ENCODE measurements at regions not wholly inside any gene's neighbourhood (a gene's known extent, or its start where the extent isn't known, plus 50 kb on each side); places are given as distances from the start of the nearest gene placed in this dataset.

GRCh38 chr6:125507987-125508655 is 206.4 kb upstream of the HDDC2 start:
- H3K27ac ChIP-seq: no peak overlapping the region
- TF ChIP-seq CTCF (IDR thresholded peaks at IDR 0.05) (no peak), ZFX (IDR thresholded peaks at IDR 0.05; ENCODE audit: borderline replicate concordance) (no peak)

GRCh38 chr6:125508793-125509192 is 207.0 kb upstream of the HDDC2 start:
- no peak overlapping the region for H3K27ac ChIP-seq
- TF ChIP-seq CTCF (IDR thresholded peaks at IDR 0.05) (no peak), ZFX (IDR thresholded peaks at IDR 0.05; ENCODE audit: borderline replicate concordance) (no peak)

DNA sequence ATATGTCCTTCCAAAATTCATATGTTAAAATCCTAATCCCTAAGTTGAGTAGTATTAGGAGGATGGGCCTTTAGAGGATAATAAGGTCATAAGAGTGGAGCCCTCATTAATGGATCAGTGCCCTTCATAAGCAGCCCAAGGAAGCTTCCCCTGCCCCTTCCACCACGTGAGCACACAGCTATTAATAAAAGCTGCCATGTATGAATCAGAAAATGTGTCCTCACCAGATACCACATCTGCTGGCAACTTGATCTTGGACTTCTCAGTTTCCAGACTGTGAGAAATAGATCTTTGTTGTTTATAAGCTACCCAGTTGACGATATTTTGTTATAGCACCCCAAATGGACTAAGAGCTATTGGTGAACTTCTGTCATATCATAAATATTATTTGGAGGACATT is 207.7 kb upstream of the HDDC2 start:
- TF ChIP-seq CTCF (IDR thresholded peaks at IDR 0.05): no peak
- TF ChIP-seq ZFX (IDR thresholded peaks at IDR 0.05; ENCODE audit: borderline replicate concordance): no peak
- H3K27ac ChIP-seq: no peak overlapping the region

- H3K27ac ChIP-seq: no peak overlapping the region
- TF ChIP-seq CTCF (IDR thresholded peaks at IDR 0.05): no peak
- no peak for TF ChIP-seq ZFX (IDR thresholded peaks at IDR 0.05; ENCODE audit: borderline replicate concordance)
Observed at GRCh38 chr6:125510405-125510804, 208.6 kb upstream of the HDDC2 start.

DNA sequence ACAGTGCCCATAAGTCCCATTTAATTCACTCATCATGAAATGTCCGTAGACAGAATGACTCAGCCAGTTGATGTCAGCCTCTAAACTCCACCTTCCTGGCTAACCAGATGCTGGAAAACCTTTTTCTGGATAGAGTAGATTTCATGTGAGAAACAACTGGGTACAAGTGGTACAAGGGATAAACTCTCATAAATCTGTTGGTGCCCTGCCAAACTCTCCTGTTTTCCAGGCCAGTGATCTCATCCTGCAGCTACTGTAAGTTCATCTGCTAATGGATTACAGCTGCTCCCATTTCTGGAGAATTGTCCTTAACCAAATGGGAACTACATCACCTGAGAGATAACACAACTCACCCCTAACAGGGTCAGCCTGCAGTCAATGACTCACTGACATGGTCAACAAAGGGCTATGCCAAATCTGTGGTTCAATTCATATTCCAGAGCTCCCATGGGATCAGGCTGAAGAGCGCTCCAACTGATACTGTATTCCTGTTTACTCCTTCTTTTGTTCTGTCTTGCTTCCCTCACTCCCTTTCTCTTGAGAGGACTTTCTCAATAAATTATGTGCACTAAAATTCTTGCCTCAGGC is 210.1 kb upstream of the HDDC2 start:
- TF ChIP-seq CTCF (IDR thresholded peaks at IDR 0.05) (no peak), ZFX (IDR thresholded peaks at IDR 0.05; ENCODE audit: borderline replicate concordance) (no peak)
- no peak overlapping the region for H3K27ac ChIP-seq

DNA sequence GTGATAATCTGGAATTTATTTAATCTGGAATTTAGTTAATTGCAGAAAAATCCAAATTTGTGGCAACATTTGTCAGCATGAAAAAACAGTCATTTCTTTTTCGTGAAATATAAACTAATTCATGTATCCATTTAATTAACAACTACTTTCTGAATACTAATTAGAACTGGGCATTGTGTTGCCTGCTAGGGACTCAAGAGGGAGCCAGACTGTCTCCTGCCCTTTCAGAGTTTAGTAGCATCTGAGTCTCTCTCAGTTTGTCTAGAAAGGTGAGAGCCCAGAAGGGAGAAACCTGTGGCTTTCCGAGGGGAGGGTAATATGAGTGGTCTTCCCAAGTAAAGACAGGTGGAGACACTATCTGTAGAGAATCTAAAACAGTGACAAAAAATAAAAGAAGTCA is 210.9 kb upstream of the HDDC2 start:
- no peak overlapping the region for H3K27ac ChIP-seq
- TF ChIP-seq CTCF (IDR thresholded peaks at IDR 0.05) (peak; percentile 46), ZFX (IDR thresholded peaks at IDR 0.05; ENCODE audit: borderline replicate concordance) (no peak)

DNA sequence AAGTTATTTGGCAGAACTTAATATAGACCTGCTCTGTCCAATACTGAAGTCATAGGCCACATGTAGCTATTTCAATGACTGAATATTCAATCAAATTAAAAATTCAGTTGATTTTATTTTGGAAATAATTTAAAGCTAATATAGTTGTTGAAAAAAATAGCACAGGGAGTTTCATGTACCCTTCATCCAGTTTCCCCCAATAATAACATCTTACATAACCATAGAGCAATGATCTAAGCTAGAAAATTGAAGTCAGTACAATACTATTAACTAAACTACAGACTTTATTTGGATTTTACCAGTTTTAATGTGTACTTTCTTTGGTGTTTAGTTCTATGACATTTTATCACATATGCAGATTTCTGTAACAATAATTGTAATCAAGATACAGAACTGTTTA is 212.2 kb upstream of the HDDC2 start:
- TF ChIP-seq ZFX (IDR thresholded peaks at IDR 0.05; ENCODE audit: borderline replicate concordance): no peak
- no peak for TF ChIP-seq CTCF (IDR thresholded peaks at IDR 0.05)

More for the DNA sequence above, 212.2 kb upstream of the HDDC2 start:
- no peak overlapping the region for H3K27ac ChIP-seq
